Spleen (tissue), 11 donors: ENCODE measurements at regions not wholly inside any gene's neighbourhood (a gene's known extent, or its start where the extent isn't known, plus 50 kb on each side); places are given as distances from the start of the nearest gene placed in this dataset.

Source experiments
- DNase-seq: peaks from one replicate; pipeline ENCODE4 v3.0.0-alpha.2; 2020
- H3K27ac ChIP-seq, 8 donors: fragments of 200-600 bp; sonication (generic) in 7 of 8; 1 replicate in 4 of 8; 2 replicates in 4 of 8; pipeline versions ENCODE4 v1.5.0 to v1.8.0; 2016 to 2021; ENCODE audit warnings: inconsistent platforms in 4 of 8, mild to moderate bottlenecking in 4 of 8, moderate library complexity in 1 of 8
- H3K27me3 ChIP-seq, 7 donors: fragments of 200-600 bp; sonication (generic) in 6 of 7; replicated peaks in 1 of 7; 1 replicate in 4 of 7; 2 replicates in 3 of 7; pipeline versions ENCODE4 v1.5.0 to v1.8.0; 2016 to 2021; ENCODE audit warnings: inconsistent platforms in 3 of 7, mild to moderate bottlenecking in 1 of 7
- H3K36me3 ChIP-seq, 6 donors: fragments of 200-600 bp; sonication (generic) in 5 of 6; 1 replicate in 4 of 6; 2 replicates in 2 of 6; pipeline versions ENCODE4 v1.5.0 to v1.8.0; 2016 to 2021; ENCODE audit warnings: inconsistent platforms in 2 of 6
- H3K4me1 ChIP-seq, 6 donors: fragments of 200-600 bp; sonication (generic) in 5 of 6; 1 replicate in 3 of 6; 2 replicates in 3 of 6; pipeline versions ENCODE4 v1.5.0 to v1.8.0; 2016 to 2021; ENCODE audit warnings: inconsistent platforms in 3 of 6
- H3K4me3 ChIP-seq, 8 donors: fragments of 200-600 bp; sonication (generic) in 7 of 8; 1 replicate in 4 of 8; 2 replicates in 4 of 8; pipeline versions ENCODE4 v1.5.0 to v1.8.0; 2016 to 2021; ENCODE audit warnings: inconsistent platforms in 4 of 8, mild to moderate bottlenecking in 4 of 8, moderate library complexity in 2 of 8
- H3K9me3 ChIP-seq, 8 donors: fragments of 200-600 bp; sonication (generic) in 7 of 8; 1 replicate in 4 of 8; 2 replicates in 4 of 8; pipeline versions ENCODE4 v1.5.0 to v1.8.0; 2016 to 2021; ENCODE audit warnings: inconsistent platforms in 4 of 8
- POLR2A ChIP-seq, 3 donors: fragments of 450-650 bp; IDR thresholded peaks; one replicate each; pipeline ENCODE4 v1.5.1; 2017; ENCODE audit warnings: antibody characterized with exemption in 3 of 3, mild to moderate bottlenecking in 1 of 3
- POLR2AphosphoS5 ChIP-seq, 3 donors: sonication (generic); formaldehyde crosslinking; IDR thresholded peaks; one replicate each; pipeline ENCODE4 v1.5.1; 2017; ENCODE audit warnings: antibody characterized with exemption in 3 of 3
- WGBS, 5 donors: extraction: QIAGEN DNeasy Blood & Tissue Kit in 3 of 5; methylation state at CpG; one replicate each; pipeline versions ENCODE4 v1.1.5 to v1.1.7; 2013 to 2018; 5-methylcytosine and 5-hydroxymethylcytosine counted together
- intact Hi-C: fragments of 100-400 bp; cut with DNase I; formaldehyde crosslinking; loops from one replicate; pipeline ENCODE4 v1.15.0; 2023; ENCODE audit warnings: low total_unique reads
- TF ChIP-seq, protein P1 (sequence below), 11 experiments: fragments of 200-600 bp in 7 of 11; fragments of 450-650 bp in 4 of 11; sonication (generic) in 4 of 11; IDR thresholded peaks in 8 of 11; conservative IDR thresholded peaks in 3 of 11; 1 replicate in 7 of 11; 2 replicates in 4 of 11; pipeline versions ENCODE4 v1.4.0 to v1.8.0; 2016 to 2021; ENCODE audit warnings: antibody characterized with exemption in 11 of 11, inconsistent platforms in 4 of 11, mild to moderate bottlenecking in 1 of 11
- donor health status: healthy with polysubstance abuse.
- donor health status: DM: no; HTN: no; CAD: no; lungs with moderate emphysema.
- donor health status: DM: no; HTN: no; CAD: no.
- donor health status: Bipolar disorder and iron deficiency.
- donor health status: healthy.
- donor health status: DM: no; HTN: no; CAD: no.
- donor health status: DM: yes; HTN: yes; CAD: no.

DNA sequence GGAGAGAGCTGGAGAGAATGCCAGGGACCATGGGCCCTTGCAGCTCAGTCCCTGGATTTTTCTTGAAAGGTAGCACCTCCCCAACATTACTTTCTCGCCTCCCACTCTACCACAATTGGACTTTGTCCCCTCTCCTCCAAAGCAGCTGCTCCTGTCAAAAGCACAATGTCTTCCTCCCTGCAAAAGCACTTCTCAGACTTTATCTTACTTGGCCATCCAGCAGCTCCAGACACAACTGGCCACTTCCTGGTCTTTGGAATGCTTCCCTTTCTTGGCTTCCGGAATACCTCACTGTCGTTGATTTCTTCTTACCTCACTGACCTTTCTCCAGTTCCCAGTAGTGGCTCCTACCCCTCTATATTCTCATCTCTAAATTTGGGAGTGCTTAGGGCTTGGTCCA lies 134.6 kb upstream of the PROK2 start:
- peaks cover 0 to 6% (median under 1%) of the 10 kb centered on the region in 6 donors for H3K4me1 ChIP-seq
- TF ChIP-seq POLR2AphosphoS5 (IDR thresholded peaks at IDR 0.05) (no peak), POLR2A (IDR thresholded peaks at IDR 0.05) (no peak)
- TF ChIP-seq, protein P1, sequence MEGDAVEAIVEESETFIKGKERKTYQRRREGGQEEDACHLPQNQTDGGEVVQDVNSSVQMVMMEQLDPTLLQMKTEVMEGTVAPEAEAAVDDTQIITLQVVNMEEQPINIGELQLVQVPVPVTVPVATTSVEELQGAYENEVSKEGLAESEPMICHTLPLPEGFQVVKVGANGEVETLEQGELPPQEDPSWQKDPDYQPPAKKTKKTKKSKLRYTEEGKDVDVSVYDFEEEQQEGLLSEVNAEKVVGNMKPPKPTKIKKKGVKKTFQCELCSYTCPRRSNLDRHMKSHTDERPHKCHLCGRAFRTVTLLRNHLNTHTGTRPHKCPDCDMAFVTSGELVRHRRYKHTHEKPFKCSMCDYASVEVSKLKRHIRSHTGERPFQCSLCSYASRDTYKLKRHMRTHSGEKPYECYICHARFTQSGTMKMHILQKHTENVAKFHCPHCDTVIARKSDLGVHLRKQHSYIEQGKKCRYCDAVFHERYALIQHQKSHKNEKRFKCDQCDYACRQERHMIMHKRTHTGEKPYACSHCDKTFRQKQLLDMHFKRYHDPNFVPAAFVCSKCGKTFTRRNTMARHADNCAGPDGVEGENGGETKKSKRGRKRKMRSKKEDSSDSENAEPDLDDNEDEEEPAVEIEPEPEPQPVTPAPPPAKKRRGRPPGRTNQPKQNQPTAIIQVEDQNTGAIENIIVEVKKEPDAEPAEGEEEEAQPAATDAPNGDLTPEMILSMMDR (IDR thresholded peaks at IDR 0.05 in 8 of 11, conservative IDR thresholded peaks at IDR 0.05 in 3 of 11) = no peak
- H3K36me3 ChIP-seq = no peaks in the 10 kb centered on the region
- H3K27ac ChIP-seq = no peak overlapping the region
- no peaks in the 10 kb centered on the region for H3K9me3 ChIP-seq
- DNase-seq = no peak
- H3K4me3 ChIP-seq = no peak overlapping the region
- intact Hi-C loops = no loop called here
- peaks cover 0 to 49% (median 0%) of the 10 kb centered on the region in 7 donors for H3K27me3 ChIP-seq
- 67 to 78% (median 69%) methylated on average over 3 of the region's 3 CpGs for WGBS, 5 donors

DNA sequence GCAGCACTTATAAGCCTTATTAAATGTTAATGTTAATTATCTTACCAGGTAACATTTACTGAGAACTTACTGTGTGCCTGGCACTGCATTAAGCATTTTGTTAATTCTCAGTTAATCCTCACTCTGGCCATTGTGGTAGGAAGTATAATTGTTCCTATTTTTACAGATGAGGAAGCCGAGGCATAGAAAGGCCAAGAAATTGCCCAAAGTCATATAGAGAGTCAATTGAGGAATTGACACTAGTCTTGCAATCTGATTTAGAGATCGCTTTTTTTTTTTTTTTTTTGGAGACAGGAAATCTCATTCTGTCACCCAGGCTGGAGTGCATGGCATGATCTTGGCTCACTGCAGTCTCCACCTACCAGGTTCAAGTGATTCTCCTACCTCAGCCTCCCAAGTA lies 132.6 kb upstream of the PROK2 start:
- DNase-seq = no peak
- no peaks in the 10 kb centered on the region for H3K9me3 ChIP-seq
- no peak overlapping the region for H3K4me3 ChIP-seq
- WGBS, 5 donors = 32 to 61% (median 51%) methylated on average over 2 of the region's 2 CpGs
- peaks cover 0 to 17% (median 9%) of the 10 kb centered on the region in 6 donors for H3K4me1 ChIP-seq
- peaks cover 0 to 46% (median 0%) of the 10 kb centered on the region in 7 donors for H3K27me3 ChIP-seq
- no peak overlapping the region for H3K27ac ChIP-seq
- intact Hi-C loops = no loop called here
- no peak for TF ChIP-seq POLR2AphosphoS5 (IDR thresholded peaks at IDR 0.05)
- TF ChIP-seq, protein P1 (IDR thresholded peaks at IDR 0.05 in 8 of 11, conservative IDR thresholded peaks at IDR 0.05 in 3 of 11) = no peak
- TF ChIP-seq POLR2A (IDR thresholded peaks at IDR 0.05) = no peak
- no peaks in the 10 kb centered on the region for H3K36me3 ChIP-seq

DNA sequence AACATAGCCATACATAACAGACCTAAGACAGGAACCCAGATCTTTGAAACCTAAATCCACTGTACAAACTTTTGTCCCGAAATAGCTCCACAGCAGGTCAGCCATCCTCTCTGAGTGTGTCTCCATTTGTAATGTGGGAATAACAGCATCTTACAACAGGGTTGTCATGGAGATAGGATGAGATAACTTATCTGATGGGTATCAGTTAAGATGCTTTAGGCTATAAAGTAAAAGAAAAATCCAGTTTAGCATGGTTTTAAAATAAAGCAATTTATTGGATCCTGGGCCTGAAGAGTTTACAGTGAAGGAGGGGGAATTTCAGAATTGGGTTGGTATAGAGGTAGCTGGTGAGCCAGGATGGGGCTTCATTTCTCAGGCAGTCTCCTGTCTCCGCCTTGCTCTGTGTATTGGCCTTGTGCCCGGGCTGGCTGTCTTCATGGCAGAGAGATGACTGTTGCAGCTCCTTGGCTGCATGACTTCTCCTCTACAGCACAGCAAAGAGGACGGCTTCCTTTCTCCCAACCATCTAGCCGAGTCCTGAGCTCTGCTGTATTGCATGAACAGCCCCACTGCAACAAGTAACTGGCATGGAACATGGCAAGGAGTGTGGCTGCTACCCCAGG lies 131.9 kb upstream of the PROK2 start:
- Histone ChIP-seq H3K9me3 (no peaks in the 10 kb centered on the region), H3K27me3 (peaks cover 0 to 39% (median 0%) of the 10 kb centered on the region in 7 donors), H3K27ac (no peak overlapping the region), H3K4me3 (no peak overlapping the region), H3K36me3 (no peaks in the 10 kb centered on the region), H3K4me1 (peaks cover 0 to 17% (median 9%) of the 10 kb centered on the region in 6 donors)
- TF ChIP-seq POLR2AphosphoS5 (IDR thresholded peaks at IDR 0.05) (no peak), POLR2A (IDR thresholded peaks at IDR 0.05) (no peak)
- TF ChIP-seq, protein P1 (IDR thresholded peaks at IDR 0.05 in 8 of 11, conservative IDR thresholded peaks at IDR 0.05 in 3 of 11) = no peak
- 68 to 86% (median 84%) methylated on average over 5 of the region's 5 CpGs for WGBS, 5 donors
- DNase-seq = no peak
- intact Hi-C loops = no loop called here

DNA sequence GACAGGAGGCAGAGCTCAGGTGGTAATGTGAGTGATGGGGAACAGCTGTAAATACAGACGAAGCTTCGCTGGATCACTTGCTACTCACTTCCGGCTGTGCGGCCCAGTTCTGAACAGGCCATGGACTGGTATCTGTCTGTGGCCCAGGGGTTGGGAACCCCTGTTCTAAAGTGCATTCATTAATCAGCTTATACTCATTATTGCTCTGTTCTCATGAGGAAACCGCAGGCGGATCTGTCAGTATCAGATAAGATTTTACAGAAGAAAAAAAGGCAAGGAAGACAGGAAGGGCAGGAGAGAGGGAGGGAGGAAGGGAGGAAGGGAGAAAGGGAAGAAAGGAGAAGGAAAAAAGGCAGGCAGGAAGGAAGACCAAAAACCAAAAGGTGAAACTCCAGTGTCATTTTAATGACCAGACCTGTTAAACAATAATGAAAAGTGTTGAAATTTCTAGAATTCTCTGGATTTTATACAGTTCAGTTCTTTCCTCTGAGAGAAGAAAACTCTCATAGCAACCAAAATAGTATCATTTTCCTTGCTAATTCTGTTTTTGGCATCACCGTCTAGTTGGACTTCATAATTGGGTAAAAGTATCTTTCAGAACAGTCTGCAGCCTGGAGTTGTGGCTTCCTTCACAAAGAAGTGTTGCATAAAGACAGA lies 128.0 kb upstream of the PROK2 start:
- intact Hi-C loops = no loop called here
- H3K27ac ChIP-seq = no peak overlapping the region
- no peak for TF ChIP-seq POLR2A (IDR thresholded peaks at IDR 0.05)
- TF ChIP-seq, protein P1 (IDR thresholded peaks at IDR 0.05 in 8 of 11, conservative IDR thresholded peaks at IDR 0.05 in 3 of 11) = no peak
- no peak for TF ChIP-seq POLR2AphosphoS5 (IDR thresholded peaks at IDR 0.05)

More for the DNA sequence above, 128.0 kb upstream of the PROK2 start:
- 65 to 75% (median 68%) methylated on average over 7 of the region's 7 CpGs for WGBS, 5 donors
- no peak overlapping the region for H3K4me3 ChIP-seq
- no peak for DNase-seq
- H3K9me3 ChIP-seq = no peaks in the 10 kb centered on the region
- peaks cover 0 to 36% (median 3%) of the 10 kb centered on the region in 7 donors for H3K27me3 ChIP-seq
- H3K36me3 ChIP-seq = no peaks in the 10 kb centered on the region
- peaks cover 0 to 20% (median 10%) of the 10 kb centered on the region in 6 donors for H3K4me1 ChIP-seq
